ENCODE measurements at regions not wholly inside any gene's neighbourhood (a gene's known extent, or its start where the extent isn't known, plus 50 kb on each side); places are given as distances from the start of the nearest gene placed in this dataset.

DNA sequence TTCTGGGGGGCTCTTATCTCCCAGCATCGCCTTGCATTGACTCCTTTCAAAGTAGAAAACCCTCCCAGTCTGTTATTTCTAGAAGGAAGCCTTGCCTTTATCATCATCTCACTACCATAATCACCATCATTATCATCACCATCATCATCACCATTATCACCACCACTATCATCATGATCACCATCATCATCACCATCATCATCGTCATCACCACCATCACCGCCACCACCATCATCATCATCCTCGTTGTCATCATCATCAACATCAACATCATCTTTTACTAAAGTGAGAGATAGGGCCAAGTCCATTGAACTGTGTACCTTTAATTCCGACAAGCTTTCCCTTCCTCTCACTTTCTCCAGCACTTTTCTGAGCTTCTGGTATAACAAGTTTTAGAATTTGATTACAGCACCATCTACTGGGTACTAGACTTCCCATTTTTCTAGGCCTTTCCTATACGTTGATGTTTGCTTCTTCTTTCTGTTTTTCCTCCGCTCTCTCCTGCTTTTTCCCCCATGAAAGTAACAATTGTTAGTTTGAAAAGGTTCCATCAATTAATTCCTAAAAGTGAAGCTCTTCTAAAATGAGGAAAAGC, 226.4 kb downstream of the BUB3 start:
- no peaks in the 10 kb centered on the region for H3K27me3 ChIP-seq (ENCODE audit: control insufficient read depth in 1 of 2, insufficient read depth in 2 of 2, low read length in 2 of 2)
- H3K4me1 ChIP-seq (ENCODE audit: insufficient read depth, low read length): no peaks in the 10 kb centered on the region
- no peaks in the 10 kb centered on the region for H3K36me3 Mint-ChIP-seq (ENCODE audit: low read depth)
- no peak overlapping the region for H3K27ac Mint-ChIP-seq
- TF ChIP-seq, protein P1, sequence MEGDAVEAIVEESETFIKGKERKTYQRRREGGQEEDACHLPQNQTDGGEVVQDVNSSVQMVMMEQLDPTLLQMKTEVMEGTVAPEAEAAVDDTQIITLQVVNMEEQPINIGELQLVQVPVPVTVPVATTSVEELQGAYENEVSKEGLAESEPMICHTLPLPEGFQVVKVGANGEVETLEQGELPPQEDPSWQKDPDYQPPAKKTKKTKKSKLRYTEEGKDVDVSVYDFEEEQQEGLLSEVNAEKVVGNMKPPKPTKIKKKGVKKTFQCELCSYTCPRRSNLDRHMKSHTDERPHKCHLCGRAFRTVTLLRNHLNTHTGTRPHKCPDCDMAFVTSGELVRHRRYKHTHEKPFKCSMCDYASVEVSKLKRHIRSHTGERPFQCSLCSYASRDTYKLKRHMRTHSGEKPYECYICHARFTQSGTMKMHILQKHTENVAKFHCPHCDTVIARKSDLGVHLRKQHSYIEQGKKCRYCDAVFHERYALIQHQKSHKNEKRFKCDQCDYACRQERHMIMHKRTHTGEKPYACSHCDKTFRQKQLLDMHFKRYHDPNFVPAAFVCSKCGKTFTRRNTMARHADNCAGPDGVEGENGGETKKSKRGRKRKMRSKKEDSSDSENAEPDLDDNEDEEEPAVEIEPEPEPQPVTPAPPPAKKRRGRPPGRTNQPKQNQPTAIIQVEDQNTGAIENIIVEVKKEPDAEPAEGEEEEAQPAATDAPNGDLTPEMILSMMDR (IDR thresholded peaks at IDR 0.05): peak; percentile 23
- H3K36me3 ChIP-seq (ENCODE audit: insufficient read depth, low read length): no peaks in the 10 kb centered on the region
- CTCF ChIA-PET: interaction anchor here (0.6 to 1.1 kb wide), 5 partner anchors 16 to 337 kb away, joined by 3 to 7 read pairs (median 3); no protein-coding TSS in a partner anchor
- peaks cover 20% of the 10 kb centered on the region for H3K27me3 Mint-ChIP-seq
- no peak overlapping the region for H3K4me3 Mint-ChIP-seq
- no peak overlapping the region for H3K27ac ChIP-seq (ENCODE audit: low read depth in 1 of 2, low read length in 2 of 2)
- peak in 3 of 14 experiments; percentile 14 to 24 (median 22) for DNase-seq
- intact Hi-C loops (cut with DNase I, micrococcal nuclease): loop anchor here (1.0 to 2.0 kb wide), 4 partner anchors 240 to 338 kb away; no protein-coding TSS in a partner anchor
- POLR2A ChIA-PET: interaction anchor here (1.0 kb wide), 1 partner anchor 248 kb away, joined by 3 read pairs; no protein-coding TSS in a partner anchor
- H3K4me3 ChIP-seq (ENCODE audit: low read length): no peak overlapping the region
- no peak for ATAC-seq (ENCODE audit: poor library complexity)
- H3K4me1 Mint-ChIP-seq (ENCODE audit: low read depth): no peaks in the 10 kb centered on the region
- H3K9me3 Mint-ChIP-seq: no peaks in the 10 kb centered on the region
- H3K9me3 ChIP-seq (ENCODE audit: control insufficient read depth in 1 of 2, insufficient read depth in 1 of 2, low read length in 2 of 2): peaks cover 1 to 4% of the 10 kb centered on the region in 2 experiments

GRCh38 chr10:123381224-123381623, 227.0 kb downstream of the BUB3 start:
- CTCF ChIA-PET: interaction anchor here (1.0 to 1.1 kb wide), 3 partner anchors 17 to 247 kb away, joined by 3 to 7 read pairs (median 4); no protein-coding TSS in a partner anchor
- H3K36me3 ChIP-seq (ENCODE audit: insufficient read depth, low read length): no peaks in the 10 kb centered on the region
- POLR2A ChIA-PET: interaction anchor here (1.0 kb wide), 1 partner anchor 248 kb away, joined by 3 read pairs; no protein-coding TSS in a partner anchor
- intact Hi-C loops (cut with DNase I, micrococcal nuclease): loop anchor here (2.0 kb wide), 2 partner anchors 240 to 338 kb away; no protein-coding TSS in a partner anchor
- TF ChIP-seq, protein P1 (IDR thresholded peaks at IDR 0.05): no peak
- Mint-ChIP-seq H3K4me1 (ENCODE audit: low read depth) (no peaks in the 10 kb centered on the region), H3K27me3 (peaks cover 20% of the 10 kb centered on the region), H3K36me3 (ENCODE audit: low read depth) (no peaks in the 10 kb centered on the region), H3K27ac (no peak overlapping the region), H3K9me3 (peaks cover under 1% of the 10 kb centered on the region), H3K4me3 (no peak overlapping the region)
- ATAC-seq (ENCODE audit: poor library complexity): no peak
- no peaks in the 10 kb centered on the region for H3K4me1 ChIP-seq (ENCODE audit: insufficient read depth, low read length)
- H3K27me3 ChIP-seq (ENCODE audit: control insufficient read depth in 1 of 2, insufficient read depth in 2 of 2, low read length in 2 of 2): no peaks in the 10 kb centered on the region
- H3K27ac ChIP-seq (ENCODE audit: low read depth in 1 of 2, low read length in 2 of 2): no peak overlapping the region
- peaks cover 4 to 5% of the 10 kb centered on the region in 2 experiments for H3K9me3 ChIP-seq (ENCODE audit: control insufficient read depth in 1 of 2, insufficient read depth in 1 of 2, low read length in 2 of 2)
- no peak overlapping the region for H3K4me3 ChIP-seq (ENCODE audit: low read length)
- DNase-seq: no peak

- Histone ChIP-seq H3K27ac (ENCODE audit: low read depth in 1 of 2, low read length in 2 of 2) (no peak overlapping the region), H3K27me3 (ENCODE audit: control insufficient read depth in 1 of 2, insufficient read depth in 2 of 2, low read length in 2 of 2) (no peaks in the 10 kb centered on the region), H3K9me3 (ENCODE audit: control insufficient read depth in 1 of 2, insufficient read depth in 1 of 2, low read length in 2 of 2) (peaks cover 5 to 9% of the 10 kb centered on the region in 2 experiments), H3K36me3 (ENCODE audit: insufficient read depth, low read length) (no peaks in the 10 kb centered on the region), H3K4me3 (ENCODE audit: low read length) (no peak overlapping the region), H3K4me1 (ENCODE audit: insufficient read depth, low read length) (no peaks in the 10 kb centered on the region)
- Mint-ChIP-seq H3K27ac (no peak overlapping the region), H3K4me3 (no peak overlapping the region), H3K9me3 (peaks cover 2% of the 10 kb centered on the region), H3K27me3 (peaks cover 17% of the 10 kb centered on the region), H3K4me1 (ENCODE audit: low read depth) (no peaks in the 10 kb centered on the region), H3K36me3 (ENCODE audit: low read depth) (no peaks in the 10 kb centered on the region)
- TF ChIP-seq, protein P1 (IDR thresholded peaks at IDR 0.05): no peak
- intact Hi-C loops (cut with DNase I, micrococcal nuclease): no loop called here
- DNase-seq (no peak), ATAC-seq (ENCODE audit: poor library complexity) (no peak)
- ChIA-PET CTCF (no interaction called here), POLR2A (no interaction called here)
Measured at GRCh38 chr10:123382491-123382890, 228.3 kb downstream of the BUB3 start.
